ENCODE measurements at regions not wholly inside any gene's neighbourhood (a gene's known extent, or its start where the extent isn't known, plus 50 kb on each side); places are given as distances from the start of the nearest gene placed in this dataset.

DNA sequence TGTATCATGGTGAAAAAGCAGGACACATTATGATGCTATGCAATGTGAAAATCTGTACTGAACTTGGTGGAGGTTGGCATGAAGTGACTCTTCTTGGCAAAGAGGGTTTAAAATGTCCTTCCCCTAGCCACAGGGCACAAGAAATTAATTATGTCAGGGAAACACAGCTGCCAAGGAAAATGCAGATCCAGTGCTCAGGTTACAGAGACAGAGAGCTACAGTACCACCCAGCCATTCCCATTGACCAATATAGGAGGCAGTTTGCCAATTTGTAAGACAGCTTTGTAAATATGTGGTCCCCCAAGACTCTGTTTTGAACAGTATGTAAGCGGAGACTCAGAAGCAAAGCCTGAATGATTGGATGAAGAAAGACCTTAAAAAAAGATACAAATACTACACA is 69.4 kb upstream of the KLF12 start:
- TF ChIP-seq, protein P1, sequence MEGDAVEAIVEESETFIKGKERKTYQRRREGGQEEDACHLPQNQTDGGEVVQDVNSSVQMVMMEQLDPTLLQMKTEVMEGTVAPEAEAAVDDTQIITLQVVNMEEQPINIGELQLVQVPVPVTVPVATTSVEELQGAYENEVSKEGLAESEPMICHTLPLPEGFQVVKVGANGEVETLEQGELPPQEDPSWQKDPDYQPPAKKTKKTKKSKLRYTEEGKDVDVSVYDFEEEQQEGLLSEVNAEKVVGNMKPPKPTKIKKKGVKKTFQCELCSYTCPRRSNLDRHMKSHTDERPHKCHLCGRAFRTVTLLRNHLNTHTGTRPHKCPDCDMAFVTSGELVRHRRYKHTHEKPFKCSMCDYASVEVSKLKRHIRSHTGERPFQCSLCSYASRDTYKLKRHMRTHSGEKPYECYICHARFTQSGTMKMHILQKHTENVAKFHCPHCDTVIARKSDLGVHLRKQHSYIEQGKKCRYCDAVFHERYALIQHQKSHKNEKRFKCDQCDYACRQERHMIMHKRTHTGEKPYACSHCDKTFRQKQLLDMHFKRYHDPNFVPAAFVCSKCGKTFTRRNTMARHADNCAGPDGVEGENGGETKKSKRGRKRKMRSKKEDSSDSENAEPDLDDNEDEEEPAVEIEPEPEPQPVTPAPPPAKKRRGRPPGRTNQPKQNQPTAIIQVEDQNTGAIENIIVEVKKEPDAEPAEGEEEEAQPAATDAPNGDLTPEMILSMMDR (IDR thresholded peaks at IDR 0.05; ENCODE audit: insufficient read depth, low read length, poor library complexity, severe bottlenecking) = no peak
- no peak for TF ChIP-seq EZH2phosphoT487 (conservative IDR thresholded peaks at IDR 0.05; ENCODE audit: low read length)

Data from SU-DHL-6 (cell line).